CD14-positive monocyte (primary cell): ENCODE measurements at regions not wholly inside any gene's neighbourhood (a gene's known extent, or its start where the extent isn't known, plus 50 kb on each side); places are given as distances from the start of the nearest gene placed in this dataset.

Experiments used
- DNase-seq, 3 donors: peaks; one replicate each; pipeline ENCODE4 v3.0.0-alpha.2; 2011 to 2022
- H2AFZ ChIP-seq: 2 replicates; pipeline ENCODE4 v1.6.0; 2012; ENCODE audit warnings: mild to moderate bottlenecking, low read depth, low read length, inconsistent platforms; ENCODE audit not compliant: insufficient read depth, poor library complexity, severe bottlenecking
- H3K27ac ChIP-seq, 2 donors: 1 replicate in 1 of 2; 2 replicates in 1 of 2; pipeline ENCODE4 v1.5.1; 2012 to 2013; ENCODE audit warnings: low read length in 2 of 2, control low read depth in 1 of 2, inconsistent platforms in 1 of 2, low read depth in 1 of 2, mild to moderate bottlenecking in 1 of 2
- H3K27me3 ChIP-seq, 2 donors: one replicate each; pipeline versions ENCODE4 v1.6.0 to v1.6.1; 2011 to 2013; ENCODE audit warnings: low read length in 2 of 2; ENCODE audit not compliant: control insufficient read depth in 2 of 2, insufficient read depth in 2 of 2
- H3K36me3 ChIP-seq, 2 donors: replicated peaks in 1 of 2; 1 replicate in 1 of 2; 2 replicates in 1 of 2; pipeline versions ENCODE4 v1.5.1 to v1.6.1; 2012 to 2013; ENCODE audit warnings: low read length in 2 of 2, control low read depth in 1 of 2, inconsistent platforms in 1 of 2, mild to moderate bottlenecking in 1 of 2; ENCODE audit not compliant: insufficient read depth in 2 of 2, control insufficient read depth in 1 of 2
- H3K4me1 ChIP-seq, 2 donors: 1 replicate in 1 of 2; 2 replicates in 1 of 2; pipeline versions ENCODE4 v1.5.1 to v1.6.1; 2012 to 2013; ENCODE audit warnings: low read length in 2 of 2, control low read depth in 1 of 2, inconsistent platforms in 1 of 2, mild to moderate bottlenecking in 1 of 2, moderate library complexity in 1 of 2; ENCODE audit not compliant: insufficient read depth in 2 of 2, control insufficient read depth in 1 of 2
- H3K4me2 ChIP-seq: replicated peaks from 2 replicates; pipeline ENCODE3; 2012; ENCODE audit warnings: low read length, moderate library complexity, mild to moderate bottlenecking; ENCODE audit not compliant: poor library complexity, severe bottlenecking; ENCODE audit errors: extremely low read depth
- H3K4me3 ChIP-seq, 3 experiments: fragments of 200-600 bp in 1 of 3; sonication (generic) in 1 of 3; replicated peaks in 1 of 3; 1 replicate in 2 of 3; 2 replicates in 1 of 3; pipeline ENCODE4 v1.5.1; 2011 to 2013; ENCODE audit warnings: low read length in 3 of 3, mild to moderate bottlenecking in 3 of 3, control low read depth in 2 of 3, low read depth in 2 of 3, inconsistent platforms in 1 of 3, moderate library complexity in 1 of 3
- H3K79me2 ChIP-seq: 2 replicates; pipeline ENCODE4 v1.6.0; 2012; ENCODE audit warnings: mild to moderate bottlenecking, control low read depth, inconsistent platforms, low read length, moderate library complexity; ENCODE audit not compliant: insufficient read depth
- H3K9ac ChIP-seq: 2 replicates; pipeline ENCODE4 v1.6.0; 2017; ENCODE audit warnings: low read length, mild to moderate bottlenecking; ENCODE audit not compliant: insufficient read depth, poor library complexity, severe bottlenecking
- H3K9me3 ChIP-seq, 2 donors: replicated peaks in 1 of 2; 1 replicate in 1 of 2; 2 replicates in 1 of 2; pipeline versions ENCODE4 v1.5.1 to v1.6.1; 2012 to 2013; ENCODE audit warnings: low read length in 2 of 2, control low read depth in 1 of 2; ENCODE audit not compliant: control insufficient read depth in 1 of 2, insufficient read depth in 1 of 2
- H4K20me1 ChIP-seq: 2 replicates; pipeline ENCODE4 v1.6.0; 2012; ENCODE audit warnings: mild to moderate bottlenecking, low read length, control low read depth, moderate library complexity; ENCODE audit not compliant: insufficient read depth
- H3K27ac Mint-ChIP-seq, 7 donors: one replicate each; pipeline ENCODE4 v1.8.0; 2020; ENCODE audit warnings: mild to moderate bottlenecking in 7 of 7, mixed read lengths in 7 of 7, moderate library complexity in 6 of 7, inconsistent platforms in 2 of 7
- H3K27me3 Mint-ChIP-seq, 3 donors: one replicate each; pipeline ENCODE4 v1.8.0; 2021 to 2022; ENCODE audit warnings: low read depth in 3 of 3, mild to moderate bottlenecking in 3 of 3, mixed read lengths in 3 of 3, moderate library complexity in 3 of 3, inconsistent platforms in 1 of 3
- H3K36me3 Mint-ChIP-seq, 2 donors: one replicate each; pipeline ENCODE4 v1.8.0; 2020; ENCODE audit warnings: mixed read lengths in 2 of 2, inconsistent platforms in 1 of 2, mild to moderate bottlenecking in 1 of 2
- H3K4me1 Mint-ChIP-seq: one replicate; pipeline ENCODE4 v1.8.0; 2020; ENCODE audit warnings: mild to moderate bottlenecking, mixed read lengths
- H3K4me3 Mint-ChIP-seq, 2 donors: one replicate each; pipeline ENCODE4 v1.8.0; 2020; ENCODE audit warnings: mild to moderate bottlenecking in 2 of 2, mixed read lengths in 2 of 2, moderate library complexity in 1 of 2
- H3K9me3 Mint-ChIP-seq, 7 donors: one replicate each; pipeline ENCODE4 v1.8.0; 2020 to 2022; ENCODE audit warnings: mixed read lengths in 7 of 7, mild to moderate bottlenecking in 6 of 7, moderate library complexity in 6 of 7, inconsistent platforms in 2 of 7
- WGBS: methylation state at CpG from one replicate; pipeline ENCODE4 v1.1.5; 2013; ENCODE audit warnings: missing lambda C conversion rate; ENCODE audit not compliant: insufficient coverage; 5-methylcytosine and 5-hydroxymethylcytosine counted together
- intact Hi-C, 2 donors: fragments of 100-400 bp; cut with micrococcal nuclease; formaldehyde crosslinking; loops; one replicate each; pipeline versions ENCODE4 v1.15.0 to v1.15.1; 2023
- TF ChIP-seq, protein P1 (sequence below): fragments of 200-600 bp; IDR thresholded peaks from one replicate; pipeline ENCODE4 v1.8.0; 2022; ENCODE audit warnings: antibody characterized with exemption, mild to moderate bottlenecking

DNA sequence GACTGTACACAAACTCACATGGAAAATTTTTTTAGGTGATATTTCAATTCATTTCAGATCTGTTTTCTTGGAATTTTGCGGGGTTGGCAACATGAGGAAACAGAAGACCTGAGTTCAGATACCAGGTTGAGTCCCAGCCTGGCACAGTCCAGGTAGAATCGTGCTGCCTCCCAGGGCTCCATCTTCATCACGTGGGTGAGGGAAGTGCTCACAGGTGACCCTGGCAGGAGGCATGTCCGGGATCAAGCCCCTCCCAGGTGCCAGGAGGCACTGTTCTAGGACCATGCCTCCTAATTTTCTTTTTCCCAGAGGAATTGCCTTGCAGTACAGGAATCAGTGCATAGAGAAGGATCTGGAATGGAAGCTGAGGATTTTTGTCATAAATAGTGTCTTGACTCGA lies 318.3 kb upstream of the IRX4 start:
- no peak overlapping the region for H3K4me3 ChIP-seq
- no peaks in the 10 kb centered on the region for H3K4me1 Mint-ChIP-seq
- no peak overlapping the region for H3K27ac Mint-ChIP-seq
- no peaks in the 10 kb centered on the region for H4K20me1 ChIP-seq
- H3K27me3 ChIP-seq = no peaks in the 10 kb centered on the region
- peaks cover 0 to 5% of the 10 kb centered on the region in 2 donors for H3K9me3 ChIP-seq
- no peaks in the 10 kb centered on the region for H3K4me1 ChIP-seq
- 81% methylated on average over 3 of the region's 5 CpGs for WGBS
- no peaks in the 10 kb centered on the region for H3K79me2 ChIP-seq
- H2AFZ ChIP-seq = no peak overlapping the region
- H3K36me3 Mint-ChIP-seq = no peaks in the 10 kb centered on the region
- H3K9ac ChIP-seq = no peak overlapping the region
- no peak overlapping the region for H3K4me2 ChIP-seq
- no peak overlapping the region for H3K27ac ChIP-seq
- no peak for DNase-seq
- no peak overlapping the region for H3K4me3 Mint-ChIP-seq
- intact Hi-C loops = no loop called here
- H3K27me3 Mint-ChIP-seq = peaks cover 0 to 2% (median 1%) of the 10 kb centered on the region in 3 donors
- peaks cover 0 to 9% (median 7%) of the 10 kb centered on the region in 7 donors for H3K9me3 Mint-ChIP-seq
- TF ChIP-seq, protein P1, sequence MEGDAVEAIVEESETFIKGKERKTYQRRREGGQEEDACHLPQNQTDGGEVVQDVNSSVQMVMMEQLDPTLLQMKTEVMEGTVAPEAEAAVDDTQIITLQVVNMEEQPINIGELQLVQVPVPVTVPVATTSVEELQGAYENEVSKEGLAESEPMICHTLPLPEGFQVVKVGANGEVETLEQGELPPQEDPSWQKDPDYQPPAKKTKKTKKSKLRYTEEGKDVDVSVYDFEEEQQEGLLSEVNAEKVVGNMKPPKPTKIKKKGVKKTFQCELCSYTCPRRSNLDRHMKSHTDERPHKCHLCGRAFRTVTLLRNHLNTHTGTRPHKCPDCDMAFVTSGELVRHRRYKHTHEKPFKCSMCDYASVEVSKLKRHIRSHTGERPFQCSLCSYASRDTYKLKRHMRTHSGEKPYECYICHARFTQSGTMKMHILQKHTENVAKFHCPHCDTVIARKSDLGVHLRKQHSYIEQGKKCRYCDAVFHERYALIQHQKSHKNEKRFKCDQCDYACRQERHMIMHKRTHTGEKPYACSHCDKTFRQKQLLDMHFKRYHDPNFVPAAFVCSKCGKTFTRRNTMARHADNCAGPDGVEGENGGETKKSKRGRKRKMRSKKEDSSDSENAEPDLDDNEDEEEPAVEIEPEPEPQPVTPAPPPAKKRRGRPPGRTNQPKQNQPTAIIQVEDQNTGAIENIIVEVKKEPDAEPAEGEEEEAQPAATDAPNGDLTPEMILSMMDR = no peak
- H3K36me3 ChIP-seq = no peaks in the 10 kb centered on the region

DNA sequence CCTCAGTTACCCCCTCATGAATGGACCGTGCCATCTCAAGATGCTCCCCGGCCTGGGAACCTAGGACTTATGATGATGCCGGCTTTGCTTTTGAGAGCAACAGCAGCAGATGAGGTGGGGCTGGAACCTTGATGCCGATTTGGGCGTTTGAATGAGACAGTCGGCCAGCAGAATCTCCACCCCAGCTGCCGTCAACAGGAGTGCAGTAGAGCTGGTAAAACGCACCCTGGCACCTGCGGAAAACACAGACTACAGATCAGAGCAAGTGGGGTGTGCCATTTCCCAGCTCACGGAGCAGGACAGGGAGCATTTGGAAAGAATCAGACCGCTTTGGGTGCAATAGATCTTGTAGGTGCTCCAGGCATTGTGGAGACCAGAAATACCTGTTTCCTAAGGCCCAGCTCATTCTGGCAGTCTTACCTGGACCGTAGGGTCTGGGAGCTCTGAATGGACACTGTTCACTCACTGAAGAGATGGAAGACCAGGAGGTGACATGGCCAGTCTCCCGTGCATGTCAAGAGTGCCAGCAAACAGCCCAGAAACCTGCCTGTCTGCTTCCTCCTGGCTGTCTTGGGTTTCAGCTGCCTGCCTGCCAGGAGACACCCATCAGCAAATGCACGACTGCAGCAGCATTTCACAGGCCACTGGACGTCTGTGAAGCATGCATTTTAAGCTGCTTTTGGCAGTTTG lies 317.7 kb upstream of the IRX4 start:
- Histone ChIP-seq H3K9me3 (peaks cover 0 to 5% of the 10 kb centered on the region in 2 donors), H3K27me3 (no peaks in the 10 kb centered on the region), H3K36me3 (no peaks in the 10 kb centered on the region), H3K27ac (no peak overlapping the region), H3K79me2 (no peaks in the 10 kb centered on the region), H2AFZ (no peak overlapping the region), H3K4me3 (no peak overlapping the region), H3K9ac (no peak overlapping the region), H3K4me1 (no peaks in the 10 kb centered on the region), H4K20me1 (no peaks in the 10 kb centered on the region), H3K4me2 (no peak overlapping the region)
- TF ChIP-seq, protein P1 = no peak
- DNase-seq = no peak
- peaks cover 0 to 2% (median 1%) of the 10 kb centered on the region in 3 donors for H3K27me3 Mint-ChIP-seq
- H3K4me1 Mint-ChIP-seq = no peaks in the 10 kb centered on the region
- intact Hi-C loops = no loop called here
- no peaks in the 10 kb centered on the region for H3K36me3 Mint-ChIP-seq
- no peak overlapping the region for H3K27ac Mint-ChIP-seq
- H3K9me3 Mint-ChIP-seq = peaks cover 0 to 10% (median 7%) of the 10 kb centered on the region in 7 donors
- WGBS = 94% methylated on average over 13 of the region's 15 CpGs
- no peak overlapping the region for H3K4me3 Mint-ChIP-seq
